Dendritic cell treated with granulocyte-macrophage colony-stimulating factor and Interleukin-4, amounts not matched to agents 40 ng/mL and 50 ng/mL, for 4 days (primary cell): ENCODE measurements at regions not wholly inside any gene's neighbourhood (a gene's known extent, or its start where the extent isn't known, plus 50 kb on each side); places are given as distances from the start of the nearest gene placed in this dataset.

Experiments used
- H3K27ac Mint-ChIP-seq: one replicate; pipeline ENCODE4 v1.8.0; 2022; ENCODE audit warnings: mild to moderate bottlenecking, mixed read lengths
- H3K27me3 Mint-ChIP-seq: one replicate; pipeline ENCODE4 v1.8.0; 2022; ENCODE audit warnings: mild to moderate bottlenecking, mixed read lengths
- H3K36me3 Mint-ChIP-seq: one replicate; pipeline ENCODE4 v1.8.0; 2022; ENCODE audit warnings: low read depth, mixed read lengths
- H3K4me1 Mint-ChIP-seq: one replicate; pipeline ENCODE4 v1.8.0; 2022; ENCODE audit warnings: low read depth, mixed read lengths
- H3K4me3 Mint-ChIP-seq: one replicate; pipeline ENCODE4 v1.8.0; 2022; ENCODE audit warnings: mild to moderate bottlenecking, moderate library complexity, mixed read lengths
- H3K9me3 Mint-ChIP-seq: one replicate; pipeline ENCODE4 v1.8.0; 2022; ENCODE audit warnings: mixed read lengths
- intact Hi-C: fragments of 100-400 bp; cut with micrococcal nuclease; formaldehyde crosslinking; loops from one replicate; pipeline ENCODE4 v1.15.0; 2022

GRCh38 chr6:113732384-113732966 lies 124.7 kb upstream of the MARCKS start:
- H3K36me3 Mint-ChIP-seq, result no peaks in the 10 kb centered on the region
- intact Hi-C loops, result no loop called here
- no peak overlapping the region for H3K4me3 Mint-ChIP-seq
- peaks cover 20% of the 10 kb centered on the region for H3K4me1 Mint-ChIP-seq
- no peaks in the 10 kb centered on the region for H3K27me3 Mint-ChIP-seq
- H3K9me3 Mint-ChIP-seq, result no peaks in the 10 kb centered on the region
- H3K27ac Mint-ChIP-seq, result no peak overlapping the region

DNA sequence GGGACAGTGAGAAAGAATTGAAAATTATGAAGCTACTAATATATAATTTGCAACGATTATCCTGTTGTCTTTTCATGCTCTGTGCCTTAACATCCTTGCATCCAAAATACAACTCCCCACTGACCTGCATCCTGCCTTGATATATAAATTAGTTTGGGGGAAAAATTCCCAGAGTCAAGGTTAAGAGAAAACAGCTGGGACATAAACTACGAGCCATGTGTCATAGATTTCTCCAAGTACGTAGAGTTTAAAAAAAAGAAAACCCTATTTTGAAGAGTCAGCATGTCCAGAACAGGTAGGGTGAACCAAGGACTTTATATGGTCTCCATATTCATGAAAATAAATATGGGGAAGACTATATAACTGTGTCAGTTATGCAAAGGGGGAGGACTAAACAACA lies 123.8 kb upstream of the MARCKS start:
- Mint-ChIP-seq H3K36me3 (no peaks in the 10 kb centered on the region), H3K9me3 (no peaks in the 10 kb centered on the region), H3K4me1 (peaks cover 20% of the 10 kb centered on the region), H3K27me3 (no peaks in the 10 kb centered on the region), H3K4me3 (no peak overlapping the region), H3K27ac (no peak overlapping the region)
- intact Hi-C loops, result no loop called here

DNA sequence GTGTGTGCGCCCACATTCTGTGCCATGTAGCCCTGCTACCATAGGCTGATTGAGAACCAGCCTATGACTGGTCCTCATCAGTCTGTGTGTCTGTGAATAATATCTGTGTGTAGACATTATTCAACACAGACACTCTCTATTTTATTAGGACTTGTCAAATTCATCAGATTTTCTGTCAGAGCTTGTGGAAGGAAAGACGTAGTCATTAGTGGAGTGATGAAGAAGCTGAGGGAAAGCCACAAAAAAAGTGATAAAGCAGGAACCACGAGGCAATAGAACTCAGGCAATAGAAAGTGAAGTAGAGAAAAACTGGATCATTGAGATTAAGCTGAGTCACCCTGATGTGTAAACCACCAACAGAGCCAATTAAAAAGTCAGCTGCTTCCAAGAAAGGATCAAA lies 122.2 kb upstream of the MARCKS start:
- H3K4me3 Mint-ChIP-seq, result no peak overlapping the region
- H3K27me3 Mint-ChIP-seq, result no peaks in the 10 kb centered on the region
- intact Hi-C loops, result no loop called here
- peak overlapping the region; percentile 46 for H3K27ac Mint-ChIP-seq
- H3K9me3 Mint-ChIP-seq, result no peaks in the 10 kb centered on the region
- H3K36me3 Mint-ChIP-seq, result no peaks in the 10 kb centered on the region
- H3K4me1 Mint-ChIP-seq, result peaks cover 20% of the 10 kb centered on the region

GRCh38 chr6:113735491-113735890 lies 121.7 kb upstream of the MARCKS start:
- Mint-ChIP-seq H3K4me3 (no peak overlapping the region), H3K4me1 (peaks cover 20% of the 10 kb centered on the region), H3K36me3 (no peaks in the 10 kb centered on the region), H3K27me3 (no peaks in the 10 kb centered on the region), H3K27ac (peak overlapping the region; percentile 46), H3K9me3 (no peaks in the 10 kb centered on the region)
- intact Hi-C loops, result no loop called here

GRCh38 chr6:113736978-113737377 lies 120.2 kb upstream of the MARCKS start:
- Mint-ChIP-seq H3K4me1 (peaks cover 19% of the 10 kb centered on the region), H3K9me3 (no peaks in the 10 kb centered on the region), H3K36me3 (no peaks in the 10 kb centered on the region), H3K27ac (no peak overlapping the region), H3K27me3 (no peaks in the 10 kb centered on the region), H3K4me3 (no peak overlapping the region)
- intact Hi-C loops, result no loop called here

DNA sequence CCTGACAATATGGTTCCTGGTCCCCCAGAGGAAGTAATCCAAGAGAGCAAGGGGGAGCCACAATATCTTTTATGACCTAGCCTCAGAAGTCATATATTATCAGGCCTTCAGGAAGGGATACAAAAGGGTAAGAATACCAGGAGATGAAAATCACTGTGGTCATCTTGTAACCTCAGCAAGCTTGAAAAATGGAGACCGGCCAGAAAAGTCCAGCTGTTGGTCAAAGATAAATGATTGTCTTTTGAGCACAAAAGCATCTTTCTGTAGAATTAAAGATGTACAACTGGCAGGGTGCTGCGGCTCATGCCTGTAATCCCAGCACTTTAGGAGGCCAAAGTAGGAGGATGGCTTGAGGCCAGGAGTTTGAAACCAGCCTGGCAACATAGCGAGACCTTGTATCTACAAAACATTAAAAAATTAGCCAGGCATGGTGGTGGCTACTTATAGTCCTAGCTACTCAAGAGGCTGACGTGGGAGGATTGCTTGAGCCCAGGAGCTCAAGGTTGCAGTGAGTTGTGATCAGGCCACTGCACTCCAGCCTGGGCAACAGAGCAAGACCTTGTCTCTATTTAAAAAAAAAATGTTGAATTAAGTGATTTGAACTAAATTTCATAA lies 118.0 kb upstream of the MARCKS start:
- intact Hi-C loops, result no loop called here
- Mint-ChIP-seq H3K36me3 (no peaks in the 10 kb centered on the region), H3K4me1 (peaks cover 11% of the 10 kb centered on the region), H3K27ac (no peak overlapping the region), H3K27me3 (no peaks in the 10 kb centered on the region), H3K9me3 (no peaks in the 10 kb centered on the region), H3K4me3 (no peak overlapping the region)

DNA sequence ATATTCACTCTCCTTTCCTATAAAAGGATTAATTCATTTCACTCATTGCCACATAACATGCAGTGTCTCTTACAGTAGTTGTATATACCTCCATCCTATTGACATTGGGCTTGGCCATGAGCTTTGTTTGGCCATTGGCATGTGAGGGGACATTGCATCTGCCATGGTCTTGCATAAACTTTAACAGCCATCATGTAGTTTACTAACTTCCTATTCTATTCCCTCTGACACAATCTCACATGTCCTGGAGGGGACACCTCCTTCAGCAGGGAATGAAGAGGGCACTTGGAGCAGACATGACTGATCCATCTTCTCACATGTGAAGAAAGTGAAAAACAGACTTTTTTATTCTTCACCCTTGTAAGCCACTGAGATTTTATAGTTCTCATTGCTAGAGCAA lies 115.5 kb upstream of the MARCKS start:
- H3K36me3 Mint-ChIP-seq, result no peaks in the 10 kb centered on the region
- no peaks in the 10 kb centered on the region for H3K27me3 Mint-ChIP-seq
- no peaks in the 10 kb centered on the region for H3K9me3 Mint-ChIP-seq
- peaks cover 9% of the 10 kb centered on the region for H3K4me1 Mint-ChIP-seq
- H3K4me3 Mint-ChIP-seq, result no peak overlapping the region
- H3K27ac Mint-ChIP-seq, result no peak overlapping the region
- intact Hi-C loops, result no loop called here

DNA sequence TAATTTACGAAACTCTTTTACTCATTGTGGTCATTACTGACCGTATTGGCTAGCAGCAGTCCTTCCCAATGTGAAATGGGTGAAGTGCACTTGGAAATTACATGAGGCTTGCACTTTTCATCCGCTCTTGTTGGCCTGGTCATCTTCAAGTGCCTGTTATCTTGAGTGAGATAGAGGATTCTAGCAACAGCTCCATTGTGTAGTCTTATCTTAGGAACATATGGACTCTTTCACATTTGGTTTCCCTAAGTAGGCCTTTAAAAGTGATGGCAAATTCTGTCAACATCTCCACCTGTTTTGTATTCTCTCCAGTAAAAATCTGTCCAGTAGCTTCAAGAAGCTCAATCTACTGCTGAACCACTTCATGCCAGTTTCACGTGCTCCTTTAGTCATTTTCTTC lies 114.8 kb upstream of the MARCKS start:
- Mint-ChIP-seq H3K36me3 (no peaks in the 10 kb centered on the region), H3K4me1 (peaks cover 9% of the 10 kb centered on the region), H3K4me3 (no peak overlapping the region), H3K27ac (no peak overlapping the region), H3K9me3 (no peaks in the 10 kb centered on the region), H3K27me3 (no peaks in the 10 kb centered on the region)
- intact Hi-C loops, result no loop called here

GRCh38 chr6:113744861-113745260 lies 112.3 kb upstream of the MARCKS start:
- Mint-ChIP-seq H3K27me3 (no peaks in the 10 kb centered on the region), H3K27ac (peak overlapping the region; percentile 12), H3K4me3 (no peak overlapping the region), H3K36me3 (no peaks in the 10 kb centered on the region), H3K4me1 (peaks cover 18% of the 10 kb centered on the region), H3K9me3 (no peaks in the 10 kb centered on the region)
- intact Hi-C loops, result loop anchor here (5.0 kb wide), 1 partner anchor 48 kb away; no protein-coding TSS in a partner anchor

- peaks cover 33% of the 10 kb centered on the region for H3K4me1 Mint-ChIP-seq
- H3K27me3 Mint-ChIP-seq, result no peaks in the 10 kb centered on the region
- H3K27ac Mint-ChIP-seq, result peak overlapping the region; percentile 60
- intact Hi-C loops, result no loop called here
- no peaks in the 10 kb centered on the region for H3K9me3 Mint-ChIP-seq
- H3K36me3 Mint-ChIP-seq, result no peaks in the 10 kb centered on the region
- no peak overlapping the region for H3K4me3 Mint-ChIP-seq
Measured at GRCh38 chr6:113750151-113750855, 106.8 kb upstream of the MARCKS start.

- no peaks in the 10 kb centered on the region for H3K27me3 Mint-ChIP-seq
- intact Hi-C loops, result no loop called here
- H3K27ac Mint-ChIP-seq, result no peak overlapping the region
- peaks cover 58% of the 10 kb centered on the region for H3K4me1 Mint-ChIP-seq
- no peaks in the 10 kb centered on the region for H3K36me3 Mint-ChIP-seq
- H3K9me3 Mint-ChIP-seq, result no peaks in the 10 kb centered on the region
- H3K4me3 Mint-ChIP-seq, result no peak overlapping the region
Measured at GRCh38 chr6:113754291-113754690, 102.9 kb upstream of the MARCKS start.

- H3K27me3 Mint-ChIP-seq, result no peaks in the 10 kb centered on the region
- no peak overlapping the region for H3K27ac Mint-ChIP-seq
- peaks cover 50% of the 10 kb centered on the region for H3K4me1 Mint-ChIP-seq
- H3K9me3 Mint-ChIP-seq, result no peaks in the 10 kb centered on the region
- H3K4me3 Mint-ChIP-seq, result no peak overlapping the region
- intact Hi-C loops, result loop anchor here (5.0 kb wide), 2 partner anchors 37 to 102 kb away; partner anchors contain the start of gene MARCKS
- no peaks in the 10 kb centered on the region for H3K36me3 Mint-ChIP-seq
Measured at GRCh38 chr6:113755449-113756289, 101.5 kb upstream of the MARCKS start.

GRCh38 chr6:113756290-113756665 lies 100.9 kb upstream of the MARCKS start:
- Mint-ChIP-seq H3K9me3 (no peaks in the 10 kb centered on the region), H3K4me3 (no peak overlapping the region), H3K4me1 (peaks cover 50% of the 10 kb centered on the region), H3K36me3 (no peaks in the 10 kb centered on the region), H3K27ac (no peak overlapping the region), H3K27me3 (no peaks in the 10 kb centered on the region)
- intact Hi-C loops, result loop anchor here (5.0 kb wide), 2 partner anchors 36 to 101 kb away; partner anchors contain the start of gene MARCKS

DNA sequence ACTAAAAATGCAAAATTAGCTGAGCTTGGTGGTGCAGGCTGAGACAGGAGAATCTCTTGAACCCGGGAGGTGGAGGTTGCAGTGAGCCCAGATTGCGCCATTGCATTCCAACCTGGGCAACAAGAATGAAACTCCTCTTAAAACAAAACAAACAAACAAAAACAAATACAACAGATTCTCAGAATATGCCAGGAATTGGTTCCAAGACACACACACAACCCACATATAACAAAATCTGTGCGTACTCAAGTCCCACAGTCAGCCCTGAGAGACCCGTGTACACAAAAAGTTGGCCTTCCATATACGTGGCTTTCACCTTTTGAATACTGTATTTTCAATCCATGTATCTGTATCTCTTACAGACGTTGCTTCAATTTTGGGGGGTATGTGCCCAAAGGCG lies 98.9 kb upstream of the MARCKS start:
- intact Hi-C loops, result loop anchor here (5.0 kb wide), 2 partner anchors 34 to 99 kb away; partner anchors contain the start of gene MARCKS
- Mint-ChIP-seq H3K36me3 (no peaks in the 10 kb centered on the region), H3K4me1 (peaks cover 54% of the 10 kb centered on the region)

More for the DNA sequence above, 98.9 kb upstream of the MARCKS start:
- H3K9me3 Mint-ChIP-seq, result no peaks in the 10 kb centered on the region
- peak overlapping the region; percentile 88 for H3K27ac Mint-ChIP-seq
- no peaks in the 10 kb centered on the region for H3K27me3 Mint-ChIP-seq
- H3K4me3 Mint-ChIP-seq, result no peak overlapping the region
